GM23338 (cell line): ENCODE measurements at regions not wholly inside any gene's neighbourhood (a gene's known extent, or its start where the extent isn't known, plus 50 kb on each side); places are given as distances from the start of the nearest gene placed in this dataset.

Experiments used
- ATAC-seq: fragments of 200-7000 bp; cut with Tn5 transposase; 3 replicates; pipeline ENCODE4 v1.9.1; 2020
- DNase-seq: peaks from one replicate; pipeline ENCODE4 v3.0.0-alpha.2; 2015; ENCODE audit warnings: low spot score
- H2AFZ ChIP-seq: fragments of 200-600 bp; sonication (generic); 2 replicates; pipeline ENCODE4 v1.8.0; 2016; ENCODE audit warnings: antibody characterized with exemption, mild to moderate bottlenecking, moderate library complexity
- H3F3A ChIP-seq: fragments of 200-600 bp; sonication (generic); replicated peaks from 2 replicates; pipeline ENCODE4 v1.8.0; 2017; ENCODE audit warnings: antibody characterized with exemption, mixed run types, low read depth
- H3K27ac ChIP-seq: fragments of 200-600 bp; sonication (generic); 2 replicates; pipeline ENCODE4 v1.6.1; 2016; ENCODE audit warnings: low read depth
- H3K27me3 ChIP-seq: fragments of 200-600 bp; sonication (generic); 2 replicates; pipeline ENCODE4 v1.8.0; 2016; ENCODE audit warnings: mild to moderate bottlenecking, mixed run types, moderate library complexity; ENCODE audit not compliant: insufficient read depth
- H3K36me3 ChIP-seq: fragments of 200-600 bp; sonication (generic); 2 replicates; pipeline ENCODE4 v1.8.0; 2016; ENCODE audit warnings: mild to moderate bottlenecking; ENCODE audit not compliant: insufficient read depth
- H3K4me1 ChIP-seq: fragments of 200-600 bp; sonication (generic); 2 replicates; pipeline ENCODE4 v1.8.0; 2016; ENCODE audit warnings: mild to moderate bottlenecking, moderate library complexity; ENCODE audit not compliant: insufficient read depth
- H3K4me2 ChIP-seq: fragments of 200-600 bp; sonication (generic); 2 replicates; pipeline ENCODE4 v1.7.1; 2017; ENCODE audit warnings: mixed run types
- H3K4me3 ChIP-seq: fragments of 200-600 bp; sonication (generic); 2 replicates; pipeline ENCODE4 v1.6.1; 2016; ENCODE audit warnings: mixed run types
- H3K79me2 ChIP-seq: fragments of 200-600 bp; sonication (generic); replicated peaks from 2 replicates; pipeline ENCODE4 v1.8.0; 2017; ENCODE audit warnings: mild to moderate bottlenecking; ENCODE audit not compliant: insufficient read depth
- H3K9me2 ChIP-seq: fragments of 200-600 bp; sonication (generic); 2 replicates; pipeline ENCODE4 v1.8.0; 2017; ENCODE audit not compliant: insufficient read depth
- H4K20me1 ChIP-seq: fragments of 200-600 bp; sonication (generic); replicated peaks from 2 replicates; pipeline ENCODE4 v1.8.0; 2017; ENCODE audit warnings: mild to moderate bottlenecking; ENCODE audit not compliant: insufficient read depth
- H3K27ac Mint-ChIP-seq: 2 replicates; pipeline ENCODE4 v1.8.0; 2020; ENCODE audit warnings: inconsistent platforms, mild to moderate bottlenecking, moderate library complexity, mixed read lengths
- H3K27me3 Mint-ChIP-seq: 3 replicates; pipeline ENCODE4 v1.8.0; 2022; ENCODE audit warnings: low read depth, mild to moderate bottlenecking, moderate library complexity, mixed read lengths, inconsistent platforms; ENCODE audit not compliant: insufficient read depth, poor library complexity
- H3K36me3 Mint-ChIP-seq: 3 replicates; pipeline ENCODE4 v1.8.0; 2021; ENCODE audit warnings: low read depth, mild to moderate bottlenecking, inconsistent platforms, moderate library complexity, mixed read lengths
- H3K4me1 Mint-ChIP-seq: 3 replicates; pipeline ENCODE4 v1.8.0; 2020; ENCODE audit warnings: mild to moderate bottlenecking, inconsistent platforms, mixed read lengths
- H3K4me3 Mint-ChIP-seq: 3 replicates; pipeline ENCODE4 v1.8.0; 2021; ENCODE audit warnings: moderate library complexity, mild to moderate bottlenecking, inconsistent platforms, mixed read lengths
- H3K9me3 Mint-ChIP-seq: 3 replicates; pipeline ENCODE4 v1.8.0; 2020; ENCODE audit warnings: moderate library complexity, mild to moderate bottlenecking, inconsistent platforms, mixed read lengths
- CTCF ChIP-seq, 2 experiments: fragments of 200-600 bp in 1 of 2; sonication (generic) in 1 of 2; conservative IDR thresholded peaks; 2 replicates each; pipeline versions ENCODE4 v1.5.1 to v1.6.1; 2016 to 2017; ENCODE audit warnings: antibody characterized with exemption in 2 of 2, low read depth in 2 of 2, mild to moderate bottlenecking in 2 of 2, moderate library complexity in 1 of 2
- ETS1 ChIP-seq: IDR thresholded peaks from 2 replicates; pipeline ENCODE4 v1.6.1; 2016; ENCODE audit warnings: antibody characterized with exemption
- JUNB ChIP-seq: IDR thresholded peaks from one replicate; pipeline ENCODE4 v1.6.1; 2016; ENCODE audit warnings: antibody characterized with exemption; ENCODE audit not compliant: unreplicated experiment
- NANOG ChIP-seq: IDR thresholded peaks from 2 replicates; pipeline ENCODE4 v1.6.1; 2016; ENCODE audit warnings: antibody characterized with exemption, borderline replicate concordance
- REST ChIP-seq: IDR thresholded peaks from one replicate; pipeline ENCODE4 v1.6.1; 2018; ENCODE audit warnings: antibody characterized with exemption; ENCODE audit not compliant: unreplicated experiment
- STAT1 ChIP-seq: IDR thresholded peaks from one replicate; pipeline ENCODE4 v1.6.1; 2016; ENCODE audit warnings: antibody characterized with exemption; ENCODE audit not compliant: unreplicated experiment
- ZNF114 ChIP-seq: fragments of 250-450 bp; sonication (Bioruptor Pico); IDR thresholded peaks from 2 replicates; pipeline ENCODE4 v1.5.0; 2020; ENCODE audit warnings: mild to moderate bottlenecking, moderate library complexity
- ZNF331 ChIP-seq: fragments of 250-450 bp; sonication (Bioruptor Pico); IDR thresholded peaks from 2 replicates; pipeline ENCODE4 v1.5.0; 2020; ENCODE audit warnings: low read depth, mild to moderate bottlenecking, moderate library complexity
- ZNF462 ChIP-seq: fragments of 250-450 bp; sonication (Bioruptor Pico); IDR thresholded peaks from 2 replicates; pipeline ENCODE4 v1.5.0; 2020; ENCODE audit warnings: mild to moderate bottlenecking, moderate library complexity

- Histone ChIP-seq H3K9me2 (no peaks in the 10 kb centered on the region), H3F3A (no peaks in the 10 kb centered on the region), H3K27ac (no peak overlapping the region), H4K20me1 (no peaks in the 10 kb centered on the region), H3K27me3 (no peaks in the 10 kb centered on the region), H3K79me2 (no peaks in the 10 kb centered on the region), H3K36me3 (no peaks in the 10 kb centered on the region), H3K4me1 (no peaks in the 10 kb centered on the region), H2AFZ (0 out of 2 replicates have a peak overlapping the region, but pooled peaks have one; percentile 43), H3K4me3 (no peak overlapping the region), H3K4me2 (no peak overlapping the region)
- Mint-ChIP-seq H3K27me3 (peaks cover under 1% of the 10 kb centered on the region), H3K9me3 (0 out of 3 replicates have a peak, but pooled peaks cover under 1% of the 10 kb centered on the region), H3K4me1 (no peaks in the 10 kb centered on the region; the same call in 1 of the 3 replicates), H3K4me3 (no peak overlapping the region), H3K27ac (no peak overlapping the region), H3K36me3 (no peaks in the 10 kb centered on the region)
- no peak for ATAC-seq
- no peak for TF ChIP-seq REST
- TF ChIP-seq CTCF (conservative IDR thresholded peaks at IDR 0.05; ENCODE audit: low read depth in 2 of 2), result no peak
- TF ChIP-seq ZNF331 (CRISPR knock-in tag), result no peak
- TF ChIP-seq STAT1, result no peak
- no peak for TF ChIP-seq ETS1
- no peak for TF ChIP-seq NANOG
- no peak for TF ChIP-seq JUNB
- TF ChIP-seq ZNF114 (CRISPR knock-in tag), result no peak
- no peak for TF ChIP-seq ZNF462 (CRISPR knock-in tag)
- DNase-seq, result no peak
These were observed 173.6 kb upstream of the DYNLRB2 start for GRCh38 chr16:80367037-80367658.
